NCI-H1417 treated with DMSO at 0.1 percent for 48 hours (cell line): ENCODE measurements at regions not wholly inside any gene's neighbourhood (a gene's known extent, or its start where the extent isn't known, plus 50 kb on each side); places are given as distances from the start of the nearest gene placed in this dataset.
"Not testable (repeated sequence)": the region's sequence is repeated elsewhere in the genome, so short reads cannot be mapped to it uniquely, and the experiment has no call there.

Experiments
- DNase-seq: peaks from one replicate; lab custom pipeline; 2025; lab: John Stamatoyannopoulos, UW

- DNase-seq = no peak
These were observed 1403.6 kb downstream of the SUCLG1 start for GRCh38 chr2:83055376-83056010.

GRCh38 chr2:83054751-83055150 is 1404.3 kb downstream of the SUCLG1 start:
- DNase-seq = no peak

GRCh38 chr2:83051538-83052170 is 1407.4 kb downstream of the SUCLG1 start:
- no peak for DNase-seq

- no peak for DNase-seq
These were observed 1417.0 kb downstream of the SUCLG1 start for GRCh38 chr2:83042053-83042452.

- no peak for DNase-seq
These were observed 1436.4 kb downstream of the SUCLG1 start for GRCh38 chr2:83022631-83023210.

- DNase-seq = no peak
These were observed 1441.6 kb downstream of the SUCLG1 start for GRCh38 chr2:83017366-83018090.

- DNase-seq = no peak
These were observed 1442.6 kb downstream of the SUCLG1 start for GRCh38 chr2:83016343-83017110.

GRCh38 chr2:83015900-83016299 is 1443.2 kb downstream of the SUCLG1 start:
- no peak for DNase-seq

GRCh38 chr2:83015035-83015715 is 1443.9 kb downstream of the SUCLG1 start:
- DNase-seq = no peak

- no peak for DNase-seq
These were observed 1444.6 kb downstream of the SUCLG1 start for GRCh38 chr2:83014462-83014861.

GRCh38 chr2:83006961-83007360 is 1452.1 kb downstream of the SUCLG1 start:
- DNase-seq = no peak

- no peak for DNase-seq
These were observed 1455.5 kb downstream of the SUCLG1 start for GRCh38 chr2:83003555-83003954.

- DNase-seq = no peak
These were observed 1456.4 kb downstream of the SUCLG1 start for GRCh38 chr2:83002706-83003105.

GRCh38 chr2:82998781-82999180 is 1460.3 kb downstream of the SUCLG1 start:
- no peak for DNase-seq

GRCh38 chr2:82996217-82996616 is 1462.9 kb downstream of the SUCLG1 start:
- no peak for DNase-seq

- DNase-seq = no peak
These were observed 1464.9 kb downstream of the SUCLG1 start for GRCh38 chr2:82994151-82994550.

GRCh38 chr2:82993609-82994008 is 1465.5 kb downstream of the SUCLG1 start:
- DNase-seq = no peak

- no peak for DNase-seq
These were observed 1466.1 kb downstream of the SUCLG1 start for GRCh38 chr2:82992968-82993367.

- DNase-seq = not testable (repeated sequence)
These were observed 1471.4 kb downstream of the SUCLG1 start for GRCh38 chr2:82987706-82988105.

- DNase-seq = no peak
These were observed 1472.2 kb downstream of the SUCLG1 start for GRCh38 chr2:82986899-82987298.

GRCh38 chr2:82985572-82986197 is 1473.4 kb downstream of the SUCLG1 start:
- no peak for DNase-seq
